Loucy (cell line): ENCODE measurements at regions not wholly inside any gene's neighbourhood (a gene's known extent, or its start where the extent isn't known, plus 50 kb on each side); places are given as distances from the start of the nearest gene placed in this dataset.

Source experiments
- CTCF ChIP-seq: fragments of 200-600 bp; sonication (generic); conservative IDR thresholded peaks from 2 replicates; pipeline ENCODE4 v1.5.1; 2014; ENCODE audit warnings: mild to moderate bottlenecking, antibody characterized with exemption, low read length
- EZH2phosphoT487 ChIP-seq: fragments of 200-600 bp; IDR thresholded peaks from 2 replicates; pipeline ENCODE4 v1.6.1; 2018; ENCODE audit warnings: antibody characterized with exemption, mild to moderate bottlenecking, moderate library complexity, borderline replicate concordance

- TF ChIP-seq EZH2phosphoT487 (no peak), CTCF (no peak)
These were observed 852.2 kb upstream of the CITED2 start for GRCh38 chr6:140226637-140227036.
